Activated naive CD8-positive, alpha-beta T cell (primary cell): ENCODE measurements at regions not wholly inside any gene's neighbourhood (a gene's known extent, or its start where the extent isn't known, plus 50 kb on each side); places are given as distances from the start of the nearest gene placed in this dataset.

ENCODE experiments used
- H3K27ac Mint-ChIP-seq: one replicate; pipeline ENCODE4 v1.8.0; 2021; ENCODE audit warnings: mixed read lengths
- H3K27me3 Mint-ChIP-seq: one replicate; pipeline ENCODE4 v1.8.0; 2021; ENCODE audit warnings: mixed read lengths
- H3K36me3 Mint-ChIP-seq: one replicate; pipeline ENCODE4 v1.8.0; 2021; ENCODE audit warnings: mixed read lengths
- H3K4me1 Mint-ChIP-seq: one replicate; pipeline ENCODE4 v1.8.0; 2021; ENCODE audit warnings: low read depth, mixed read lengths
- H3K4me3 Mint-ChIP-seq: one replicate; pipeline ENCODE4 v1.8.0; 2021; ENCODE audit warnings: mild to moderate bottlenecking, mixed read lengths
- H3K9me3 Mint-ChIP-seq: one replicate; pipeline ENCODE4 v1.8.0; 2021; ENCODE audit warnings: low read depth, mixed read lengths

DNA sequence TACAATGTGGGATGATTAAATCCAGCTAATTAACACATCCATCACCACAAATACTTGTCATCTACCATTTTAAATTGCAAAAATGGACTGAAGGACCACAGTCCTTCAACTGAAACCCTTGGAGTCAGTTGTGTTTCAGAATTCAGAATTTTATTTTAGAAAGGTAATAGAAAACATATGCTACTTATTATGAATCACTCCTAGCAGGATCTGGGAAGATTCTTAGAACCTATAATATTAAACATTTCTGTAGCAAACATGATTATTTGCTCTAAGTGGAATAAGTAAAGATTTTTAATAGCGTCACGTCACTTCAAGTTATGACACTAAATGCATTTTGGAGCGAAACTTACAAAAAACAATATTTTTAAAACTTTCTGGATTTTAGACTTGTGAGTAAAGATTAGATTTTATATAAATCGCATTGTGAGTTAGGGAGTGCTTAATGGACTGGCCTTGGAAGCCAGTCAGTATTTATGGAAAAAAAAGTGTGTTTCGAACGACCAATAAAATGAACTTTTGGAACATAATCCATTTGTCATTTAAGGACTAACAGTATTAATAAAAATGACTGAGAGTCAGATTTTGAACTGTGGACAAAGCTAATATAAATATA, 71.8 kb upstream of the PHACTR2 start:
- no peaks in the 10 kb centered on the region for H3K36me3 Mint-ChIP-seq
- H3K9me3 Mint-ChIP-seq = no peaks in the 10 kb centered on the region
- no peaks in the 10 kb centered on the region for H3K4me1 Mint-ChIP-seq
- H3K4me3 Mint-ChIP-seq = no peak overlapping the region
- no peak overlapping the region for H3K27ac Mint-ChIP-seq
- H3K27me3 Mint-ChIP-seq = no peaks in the 10 kb centered on the region

- H3K27ac Mint-ChIP-seq = no peak overlapping the region
- H3K4me1 Mint-ChIP-seq = peaks cover 4% of the 10 kb centered on the region
- H3K36me3 Mint-ChIP-seq = no peaks in the 10 kb centered on the region
- H3K27me3 Mint-ChIP-seq = no peaks in the 10 kb centered on the region
- no peak overlapping the region for H3K4me3 Mint-ChIP-seq
- H3K9me3 Mint-ChIP-seq = no peaks in the 10 kb centered on the region
These were observed 74.3 kb upstream of the PHACTR2 start for GRCh38 chr6:143603455-143603854.

DNA sequence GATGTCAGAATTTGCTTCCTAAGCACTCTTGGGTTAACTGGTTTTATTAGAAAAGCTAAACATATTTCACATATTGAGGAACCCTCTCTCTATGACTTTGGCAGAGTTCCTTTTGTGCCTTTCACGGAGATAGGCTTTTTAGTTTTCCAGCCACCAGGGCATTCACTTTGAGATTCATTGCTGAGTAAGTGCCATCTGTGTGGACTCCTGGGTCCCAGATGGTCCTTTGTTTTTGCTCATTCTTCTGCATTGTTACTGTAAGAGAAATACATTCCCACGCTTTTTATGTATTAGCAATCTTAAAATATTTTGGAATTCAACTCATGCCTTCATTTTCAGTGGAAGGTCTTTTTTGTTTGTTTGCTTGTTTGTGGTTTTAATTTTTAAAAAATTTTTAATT, 76.3 kb upstream of the PHACTR2 start:
- Mint-ChIP-seq H3K9me3 (no peaks in the 10 kb centered on the region), H3K36me3 (no peaks in the 10 kb centered on the region), H3K27ac (no peak overlapping the region), H3K4me3 (no peak overlapping the region), H3K4me1 (peaks cover 12% of the 10 kb centered on the region), H3K27me3 (no peaks in the 10 kb centered on the region)

- Mint-ChIP-seq H3K27ac (no peak overlapping the region), H3K27me3 (no peaks in the 10 kb centered on the region), H3K4me1 (peaks cover 12% of the 10 kb centered on the region), H3K4me3 (no peak overlapping the region), H3K36me3 (no peaks in the 10 kb centered on the region), H3K9me3 (no peaks in the 10 kb centered on the region)
These were observed 76.9 kb upstream of the PHACTR2 start for GRCh38 chr6:143600821-143601220.

- Mint-ChIP-seq H3K27me3 (no peaks in the 10 kb centered on the region), H3K4me3 (no peak overlapping the region), H3K27ac (peak overlapping the region; percentile 70), H3K4me1 (peaks cover 12% of the 10 kb centered on the region), H3K9me3 (no peaks in the 10 kb centered on the region), H3K36me3 (no peaks in the 10 kb centered on the region)
These were observed 79.2 kb upstream of the PHACTR2 start for GRCh38 chr6:143598466-143599080.

DNA sequence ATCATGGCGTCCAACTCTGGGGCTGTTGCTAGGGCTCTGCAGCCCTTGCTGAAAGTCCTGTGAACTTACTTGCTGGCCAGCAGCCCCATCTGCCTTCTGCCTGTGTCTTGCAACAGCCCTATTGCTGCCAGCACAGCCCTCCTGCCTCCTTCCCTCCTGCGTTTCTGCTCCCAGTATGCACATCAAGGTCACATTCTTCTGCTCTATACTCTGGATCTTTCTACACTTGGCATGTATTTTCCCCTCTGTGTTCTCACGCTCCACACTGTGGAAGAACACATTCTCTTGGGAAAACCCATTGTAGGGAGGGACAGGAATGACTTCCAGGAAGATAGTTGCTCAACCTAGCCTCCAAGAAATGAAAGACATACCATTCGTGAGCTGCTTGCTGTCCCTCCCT, 80.9 kb upstream of the PHACTR2 start:
- no peak overlapping the region for H3K4me3 Mint-ChIP-seq

DNA sequence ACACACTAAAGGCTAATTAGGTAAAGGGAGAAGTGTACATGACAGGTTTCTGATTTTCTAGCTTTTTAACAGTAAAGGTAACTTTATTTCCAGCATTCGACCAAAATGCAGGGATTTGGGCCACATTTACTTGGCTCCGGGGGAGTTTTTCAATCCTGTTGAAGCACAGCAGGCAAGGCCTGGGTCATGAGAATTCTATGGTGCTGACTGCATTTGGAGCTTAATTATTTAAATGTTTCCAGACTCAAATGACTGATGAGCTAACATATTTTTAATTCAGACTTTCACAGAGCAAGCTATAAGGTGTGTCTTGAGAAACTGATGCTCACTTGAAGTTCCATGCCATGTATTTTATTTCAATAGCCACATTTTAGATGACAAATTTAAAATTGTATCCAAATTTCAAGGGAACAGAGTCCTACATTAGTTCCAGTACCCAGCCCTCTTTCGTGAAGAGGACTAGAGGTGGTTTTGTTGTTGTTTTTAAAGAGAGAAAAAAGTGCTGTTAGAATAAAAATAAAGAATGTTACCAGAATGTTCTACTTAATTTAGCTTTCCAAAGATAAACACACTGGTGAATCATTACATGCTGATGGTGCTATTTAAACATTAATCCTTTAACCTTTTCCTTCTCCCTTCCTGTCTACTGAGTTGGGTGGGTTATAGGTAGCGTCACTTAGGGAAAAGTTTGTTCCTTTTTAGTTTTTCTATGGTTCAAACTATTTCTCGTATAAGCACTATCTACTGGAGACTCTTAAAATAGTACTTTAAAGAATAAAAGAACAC, 82.3 kb upstream of the PHACTR2 start:
- Mint-ChIP-seq H3K4me3 (no peak overlapping the region), H3K27ac (no peak overlapping the region), H3K36me3 (no peaks in the 10 kb centered on the region), H3K27me3 (no peaks in the 10 kb centered on the region), H3K9me3 (no peaks in the 10 kb centered on the region), H3K4me1 (peaks cover 12% of the 10 kb centered on the region)

More for the DNA sequence above, 80.9 kb upstream of the PHACTR2 start:
- H3K4me1 Mint-ChIP-seq = peaks cover 12% of the 10 kb centered on the region
- no peaks in the 10 kb centered on the region for H3K36me3 Mint-ChIP-seq
- no peak overlapping the region for H3K27ac Mint-ChIP-seq
- no peaks in the 10 kb centered on the region for H3K9me3 Mint-ChIP-seq
- H3K27me3 Mint-ChIP-seq = no peaks in the 10 kb centered on the region

GRCh38 chr6:143594647-143595046, 83.1 kb upstream of the PHACTR2 start:
- peaks cover 12% of the 10 kb centered on the region for H3K4me1 Mint-ChIP-seq
- no peaks in the 10 kb centered on the region for H3K27me3 Mint-ChIP-seq
- H3K36me3 Mint-ChIP-seq = no peaks in the 10 kb centered on the region
- no peak overlapping the region for H3K4me3 Mint-ChIP-seq
- H3K27ac Mint-ChIP-seq = no peak overlapping the region
- no peaks in the 10 kb centered on the region for H3K9me3 Mint-ChIP-seq

GRCh38 chr6:143592335-143592734, 80.8 kb upstream of the FUCA2 start:
- no peaks in the 10 kb centered on the region for H3K9me3 Mint-ChIP-seq
- no peaks in the 10 kb centered on the region for H3K4me1 Mint-ChIP-seq
- no peak overlapping the region for H3K4me3 Mint-ChIP-seq
- no peak overlapping the region for H3K27ac Mint-ChIP-seq
- H3K36me3 Mint-ChIP-seq = no peaks in the 10 kb centered on the region
- H3K27me3 Mint-ChIP-seq = no peaks in the 10 kb centered on the region

DNA sequence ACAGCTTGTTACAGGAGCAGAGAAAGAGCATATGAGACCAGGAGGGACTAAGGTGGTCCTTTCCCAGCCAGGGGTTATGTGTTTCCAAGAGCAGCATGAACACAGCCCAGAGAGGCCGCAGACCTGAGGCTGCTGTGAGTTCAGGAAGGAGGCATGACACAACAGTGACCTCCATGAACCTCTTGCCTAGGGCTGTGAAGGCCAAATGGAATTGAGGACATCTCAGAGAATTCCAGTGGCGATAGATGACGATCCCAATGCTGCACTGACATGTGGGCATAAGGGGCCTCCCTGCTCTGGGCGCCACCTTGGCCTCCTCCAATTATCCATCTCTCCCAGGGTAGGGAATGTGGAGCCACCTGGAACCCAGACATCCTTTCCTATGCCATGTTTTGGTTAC, 79.9 kb upstream of the FUCA2 start:
- no peak overlapping the region for H3K27ac Mint-ChIP-seq

GRCh38 chr6:143589162-143589561, 77.6 kb upstream of the FUCA2 start:
- Mint-ChIP-seq H3K27me3 (no peaks in the 10 kb centered on the region), H3K27ac (no peak overlapping the region), H3K4me1 (no peaks in the 10 kb centered on the region), H3K9me3 (no peaks in the 10 kb centered on the region), H3K4me3 (no peak overlapping the region), H3K36me3 (no peaks in the 10 kb centered on the region)

More for the DNA sequence above, 79.9 kb upstream of the FUCA2 start:
- no peaks in the 10 kb centered on the region for H3K36me3 Mint-ChIP-seq
- H3K9me3 Mint-ChIP-seq = no peaks in the 10 kb centered on the region
- no peak overlapping the region for H3K4me3 Mint-ChIP-seq
- no peaks in the 10 kb centered on the region for H3K27me3 Mint-ChIP-seq
- no peaks in the 10 kb centered on the region for H3K4me1 Mint-ChIP-seq

DNA sequence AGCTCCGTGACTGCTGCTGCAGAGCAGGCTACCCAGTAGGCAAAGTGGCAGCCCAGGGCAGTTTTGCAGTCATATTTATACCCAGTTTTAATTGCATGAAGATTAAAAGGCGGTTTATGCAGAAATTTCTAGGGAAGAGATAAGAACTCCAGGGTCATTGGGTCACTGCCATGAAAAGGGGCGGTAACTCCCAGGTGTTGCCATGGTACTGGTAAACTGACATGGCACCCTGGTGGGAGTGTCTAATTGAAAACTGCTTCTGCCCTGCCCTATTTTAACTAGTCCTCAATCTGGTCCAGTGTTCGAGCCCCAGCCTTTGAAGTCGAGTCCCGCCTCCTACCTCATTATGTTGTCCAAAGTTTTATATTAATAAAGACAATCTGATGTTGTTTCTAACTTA, 75.0 kb upstream of the FUCA2 start:
- no peaks in the 10 kb centered on the region for H3K36me3 Mint-ChIP-seq
- no peaks in the 10 kb centered on the region for H3K27me3 Mint-ChIP-seq
- H3K4me1 Mint-ChIP-seq = no peaks in the 10 kb centered on the region
- H3K9me3 Mint-ChIP-seq = no peaks in the 10 kb centered on the region
- H3K4me3 Mint-ChIP-seq = no peak overlapping the region
- H3K27ac Mint-ChIP-seq = no peak overlapping the region

- Mint-ChIP-seq H3K27ac (no peak overlapping the region), H3K9me3 (no peaks in the 10 kb centered on the region), H3K4me1 (no peaks in the 10 kb centered on the region), H3K36me3 (no peaks in the 10 kb centered on the region), H3K27me3 (no peaks in the 10 kb centered on the region), H3K4me3 (no peak overlapping the region)
These were observed 74.2 kb upstream of the FUCA2 start for GRCh38 chr6:143585716-143586115.

DNA sequence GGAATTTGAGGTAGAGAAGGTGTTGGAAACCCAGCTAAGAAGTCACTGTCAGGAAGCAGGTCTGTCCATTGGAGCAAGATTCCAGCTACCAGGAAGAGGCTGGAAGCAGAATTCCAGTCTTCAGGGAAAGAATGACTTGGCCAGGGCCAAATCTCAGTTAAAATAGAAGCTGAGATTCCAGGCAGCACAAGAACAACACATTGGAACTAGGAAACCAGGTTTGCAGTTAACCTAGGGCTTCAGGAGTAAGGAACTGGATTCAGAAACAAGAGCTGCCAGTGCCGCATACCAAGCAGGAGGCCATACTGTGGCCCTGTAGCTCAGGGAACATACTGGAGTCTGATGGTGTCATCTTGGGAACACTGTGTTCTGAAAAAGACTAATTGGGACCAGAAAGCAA, 73.7 kb upstream of the FUCA2 start:
- H3K27ac Mint-ChIP-seq = no peak overlapping the region
- no peaks in the 10 kb centered on the region for H3K27me3 Mint-ChIP-seq
- no peaks in the 10 kb centered on the region for H3K4me1 Mint-ChIP-seq
- no peak overlapping the region for H3K4me3 Mint-ChIP-seq
- H3K36me3 Mint-ChIP-seq = no peaks in the 10 kb centered on the region
- H3K9me3 Mint-ChIP-seq = no peaks in the 10 kb centered on the region

DNA sequence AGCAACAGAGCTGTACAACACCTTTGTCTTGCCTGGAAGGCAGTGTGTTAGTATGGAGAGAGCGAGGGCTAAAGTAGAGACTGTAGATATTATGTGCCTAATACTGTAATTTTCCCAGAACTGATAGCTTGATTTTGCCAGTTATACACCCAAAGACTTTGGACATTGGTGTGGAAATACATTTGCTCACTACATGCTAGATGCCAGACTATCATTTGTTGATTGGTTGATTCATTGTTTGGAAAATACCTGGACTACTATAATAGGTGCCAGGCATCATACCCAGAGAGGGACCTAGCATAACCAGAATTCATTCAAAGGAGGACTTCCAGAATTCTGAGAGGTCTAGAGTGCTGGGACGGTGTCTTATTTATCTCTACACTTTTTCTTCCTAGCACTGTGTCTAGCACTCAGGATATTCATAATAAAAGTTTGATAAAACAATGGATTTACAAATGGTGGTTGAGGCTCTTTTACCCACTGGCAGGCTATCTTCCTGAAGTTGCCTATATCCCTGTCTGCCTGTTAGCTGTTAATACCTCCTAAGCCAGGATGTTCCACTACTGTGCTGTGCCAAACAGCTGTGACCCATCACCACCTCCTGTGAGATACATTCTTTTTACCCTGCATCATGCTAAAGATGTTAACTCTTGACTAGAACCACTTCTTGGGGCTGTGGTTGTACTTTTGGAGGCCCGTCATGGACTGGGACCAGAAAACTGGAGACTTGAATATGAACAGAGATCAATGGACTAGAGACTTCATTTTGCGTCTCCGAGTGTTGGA, 72.2 kb upstream of the FUCA2 start:
- H3K4me3 Mint-ChIP-seq = no peak overlapping the region
- no peaks in the 10 kb centered on the region for H3K9me3 Mint-ChIP-seq
- H3K4me1 Mint-ChIP-seq = no peaks in the 10 kb centered on the region
- no peak overlapping the region for H3K27ac Mint-ChIP-seq
- H3K36me3 Mint-ChIP-seq = no peaks in the 10 kb centered on the region
- H3K27me3 Mint-ChIP-seq = no peaks in the 10 kb centered on the region
